ENCODE measurements at regions not wholly inside any gene's neighbourhood (a gene's known extent, or its start where the extent isn't known, plus 50 kb on each side); places are given as distances from the start of the nearest gene placed in this dataset.

- no peak for TF ChIP-seq CTCF (IDR thresholded peaks at IDR 0.05; ENCODE audit: insufficient read depth, low read depth, low read length)
- Histone ChIP-seq H3K4me3 (ENCODE audit: low read depth, low read length) (no peak overlapping the region), H3K27me3 (ENCODE audit: control insufficient read depth, insufficient read depth, low read length) (peaks cover 9% of the 10 kb centered on the region), H3K36me3 (ENCODE audit: control insufficient read depth, insufficient read depth, low read length) (no peaks in the 10 kb centered on the region)
- POLR2A ChIA-PET, result no interaction called here
- CTCF ChIA-PET, result interaction anchor here (1.0 kb wide), 1 partner anchor 26 kb away, joined by 3 read pairs; no protein-coding TSS in a partner anchor
- no peak for DNase-seq (ENCODE audit: low read depth)
These were observed 102.0 kb upstream of the IGF1R start for GRCh38 chr15:98546329-98546728.

- H3K27me3 ChIP-seq (ENCODE audit: control insufficient read depth, insufficient read depth, low read length), result peaks cover 7% of the 10 kb centered on the region
- TF ChIP-seq CTCF (IDR thresholded peaks at IDR 0.05; ENCODE audit: insufficient read depth, low read depth, low read length), result no peak
- DNase-seq (ENCODE audit: low read depth), result no peak
- CTCF ChIA-PET, result no interaction called here
- no peaks in the 10 kb centered on the region for H3K36me3 ChIP-seq (ENCODE audit: control insufficient read depth, insufficient read depth, low read length)
- H3K4me3 ChIP-seq (ENCODE audit: low read depth, low read length), result no peak overlapping the region
- POLR2A ChIA-PET, result interaction anchor here (0.7 kb wide), 1 partner anchor 122 kb away, joined by 5 read pairs; no protein-coding TSS in a partner anchor
These were observed 101.1 kb upstream of the IGF1R start for GRCh38 chr15:98547275-98547674.

- peak overlapping the region; percentile 57 for H3K4me3 ChIP-seq (ENCODE audit: low read depth, low read length)
- H3K27me3 ChIP-seq (ENCODE audit: control insufficient read depth, insufficient read depth, low read length), result peaks cover 9% of the 10 kb centered on the region
- POLR2A ChIA-PET, result interaction anchor here (0.7 kb wide), 1 partner anchor 122 kb away, joined by 5 read pairs; no protein-coding TSS in a partner anchor
- H3K36me3 ChIP-seq (ENCODE audit: control insufficient read depth, insufficient read depth, low read length), result no peaks in the 10 kb centered on the region
- no peak for DNase-seq (ENCODE audit: low read depth)
- 0 out of 2 replicates have a peak, but pooled peaks have one; percentile 13 for TF ChIP-seq CTCF (IDR thresholded peaks at IDR 0.05; ENCODE audit: insufficient read depth, low read depth, low read length)
- CTCF ChIA-PET, result interaction anchor here (1.0 to 1.5 kb wide), 2 partner anchors 35 to 99 kb away, joined by 3 to 5 read pairs; no protein-coding TSS in a partner anchor
These were observed 100.6 kb upstream of the IGF1R start for GRCh38 chr15:98547741-98548138.

- ChIA-PET POLR2A (interaction anchor here (0.6 to 0.7 kb wide), 2 partner anchors 123 to 1185 kb away, joined by 5 to 6 read pairs; partner anchors contain the start of gene LYSMD4), CTCF (interaction anchor here (1.0 to 1.5 kb wide), 2 partner anchors 34 to 98 kb away, joined by 3 to 5 read pairs; no protein-coding TSS in a partner anchor)
- H3K36me3 ChIP-seq (ENCODE audit: control insufficient read depth, insufficient read depth, low read length), result no peaks in the 10 kb centered on the region
- H3K4me3 ChIP-seq (ENCODE audit: low read depth, low read length), result peak overlapping the region; percentile 57
- DNase-seq (ENCODE audit: low read depth), result no peak
- H3K27me3 ChIP-seq (ENCODE audit: control insufficient read depth, insufficient read depth, low read length), result peaks cover 11% of the 10 kb centered on the region
- TF ChIP-seq CTCF (IDR thresholded peaks at IDR 0.05; ENCODE audit: insufficient read depth, low read depth, low read length), result peak; percentile 45
These were observed 100.0 kb upstream of the IGF1R start for GRCh38 chr15:98548139-98548971.

GRCh38 chr15:98549003-98549402, 99.3 kb upstream of the IGF1R start:
- Histone ChIP-seq H3K27me3 (ENCODE audit: control insufficient read depth, insufficient read depth, low read length) (peaks cover 12% of the 10 kb centered on the region), H3K36me3 (ENCODE audit: control insufficient read depth, insufficient read depth, low read length) (no peaks in the 10 kb centered on the region), H3K4me3 (ENCODE audit: low read depth, low read length) (peak overlapping the region; percentile 57)
- POLR2A ChIA-PET, result no interaction called here
- no peak for TF ChIP-seq CTCF (IDR thresholded peaks at IDR 0.05; ENCODE audit: insufficient read depth, low read depth, low read length)
- CTCF ChIA-PET, result interaction anchor here (1.5 kb wide), 1 partner anchor 98 kb away, joined by 3 read pairs; no protein-coding TSS in a partner anchor
- DNase-seq (ENCODE audit: low read depth), result no peak
